Uterus (tissue), 3 donors: ENCODE measurements at regions not wholly inside any gene's neighbourhood (a gene's known extent, or its start where the extent isn't known, plus 50 kb on each side); places are given as distances from the start of the nearest gene placed in this dataset.

Experiments
- DNase-seq, 2 donors: peaks; one replicate each; pipeline ENCODE4 v3.0.0-alpha.2; 2019 to 2020
- H3K27ac ChIP-seq, 2 donors: fragments of 200-600 bp; sonication (generic); 1 replicate in 1 of 2; 2 replicates in 1 of 2; pipeline ENCODE4 v1.5.1; 2016 to 2018
- H3K27me3 ChIP-seq, 2 donors: fragments of 200-600 bp; sonication (generic); one replicate each; pipeline ENCODE4 v1.5.1; 2018 to 2019; ENCODE audit warnings: control low read depth in 1 of 2
- H3K36me3 ChIP-seq, 2 donors: fragments of 200-600 bp; sonication (generic); one replicate each; pipeline ENCODE4 v1.5.1; 2019; ENCODE audit warnings: control low read depth in 1 of 2
- H3K4me1 ChIP-seq, 2 donors: fragments of 200-600 bp; sonication (generic); one replicate each; pipeline ENCODE4 v1.5.1; 2018 to 2019; ENCODE audit warnings: control low read depth in 1 of 2
- H3K4me3 ChIP-seq, 2 donors: fragments of 200-600 bp; sonication (generic); 1 replicate in 1 of 2; 2 replicates in 1 of 2; pipeline ENCODE4 v1.5.1; 2018 to 2019; ENCODE audit warnings: mild to moderate bottlenecking in 1 of 2
- H3K9me3 ChIP-seq, 2 donors: fragments of 200-600 bp; sonication (generic); one replicate each; pipeline ENCODE4 v1.5.1; 2019; ENCODE audit warnings: control low read depth in 1 of 2
- CTCF ChIP-seq, 4 experiments: fragments of 200-600 bp in 2 of 4; fragments of 450-650 bp in 2 of 4; sonication (generic) in 2 of 4; IDR thresholded peaks; one replicate each; pipeline ENCODE4 v1.5.1; 2016 to 2019; ENCODE audit warnings: antibody characterized with exemption in 4 of 4, mild to moderate bottlenecking in 2 of 4, moderate library complexity in 1 of 4
- POLR2A ChIP-seq, 2 donors: fragments of 450-650 bp; IDR thresholded peaks; one replicate each; pipeline ENCODE4 v1.6.1; 2016; ENCODE audit warnings: antibody characterized with exemption in 2 of 2, mild to moderate bottlenecking in 1 of 2, moderate library complexity in 1 of 2
- intact Hi-C: fragments of 100-400 bp; cut with DNase I; formaldehyde crosslinking; loops from one replicate; pipeline ENCODE4 v1.15.1; 2023; ENCODE audit warnings: low total_unique reads
- donor health status: DM: yes; HTN: yes; CAD: no.

DNA sequence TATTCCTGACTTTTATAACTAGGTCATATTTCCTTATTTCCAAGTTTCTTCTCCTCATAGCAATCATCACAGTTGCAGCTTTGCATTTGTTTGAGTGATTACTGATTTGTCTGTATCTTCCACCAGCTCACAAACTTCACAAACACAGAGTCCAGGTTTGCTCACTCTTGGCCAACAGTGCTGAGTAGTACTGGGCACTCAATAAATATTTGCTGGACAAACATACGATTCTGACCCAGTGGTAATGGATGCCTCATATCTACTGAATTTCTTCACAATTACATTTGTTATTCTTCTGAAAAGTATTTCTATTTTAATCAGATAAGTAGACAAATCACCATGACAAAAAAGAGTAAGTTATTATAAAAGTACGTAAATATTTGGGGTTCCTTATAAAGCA, 516.3 kb downstream of the TDRD15 start:
- H3K4me1 ChIP-seq = no peaks in the 10 kb centered on the region
- no peak overlapping the region for H3K4me3 ChIP-seq
- H3K27ac ChIP-seq = no peak overlapping the region
- no peaks in the 10 kb centered on the region for H3K27me3 ChIP-seq
- H3K9me3 ChIP-seq = no peaks in the 10 kb centered on the region
- no peak for DNase-seq
- TF ChIP-seq CTCF (IDR thresholded peaks at IDR 0.05) (no peak), POLR2A (IDR thresholded peaks at IDR 0.05) (no peak)
- H3K36me3 ChIP-seq = no peaks in the 10 kb centered on the region
- intact Hi-C loops = no loop called here

GRCh38 chr2:21642647-21643046, 518.9 kb downstream of the TDRD15 start:
- H3K36me3 ChIP-seq = no peaks in the 10 kb centered on the region
- DNase-seq = no peak
- TF ChIP-seq CTCF (IDR thresholded peaks at IDR 0.05) (no peak), POLR2A (IDR thresholded peaks at IDR 0.05) (no peak)
- no peak overlapping the region for H3K27ac ChIP-seq
- H3K9me3 ChIP-seq = no peaks in the 10 kb centered on the region
- H3K27me3 ChIP-seq = no peaks in the 10 kb centered on the region
- intact Hi-C loops = no loop called here
- no peaks in the 10 kb centered on the region for H3K4me1 ChIP-seq
- no peak overlapping the region for H3K4me3 ChIP-seq

DNA sequence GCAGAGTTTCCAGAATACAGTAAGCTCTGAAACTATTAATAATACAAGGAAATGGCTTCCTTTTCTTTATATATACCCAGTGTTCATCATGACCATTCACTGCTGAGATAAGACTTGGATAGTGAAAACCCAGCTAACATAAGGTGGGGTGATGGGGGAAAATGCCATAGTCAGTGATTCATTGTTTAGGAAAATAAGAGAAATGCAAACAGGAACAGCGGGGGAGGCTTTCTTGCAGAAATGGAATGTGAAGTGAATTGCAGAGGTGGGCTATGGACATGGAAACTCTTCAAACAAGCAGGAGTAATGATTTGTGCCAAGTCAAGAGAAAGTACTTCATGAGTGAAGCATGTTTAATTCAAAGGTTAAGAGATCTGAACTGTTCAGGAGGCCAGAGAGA, 519.4 kb downstream of the TDRD15 start:
- Histone ChIP-seq H3K9me3 (no peaks in the 10 kb centered on the region), H3K27ac (no peak overlapping the region), H3K36me3 (no peaks in the 10 kb centered on the region), H3K4me3 (no peak overlapping the region), H3K27me3 (no peaks in the 10 kb centered on the region), H3K4me1 (no peaks in the 10 kb centered on the region)
- intact Hi-C loops = no loop called here
- DNase-seq = no peak
- TF ChIP-seq POLR2A (IDR thresholded peaks at IDR 0.05) = no peak

GRCh38 chr2:21644266-21644665, 520.5 kb downstream of the TDRD15 start:
- TF ChIP-seq CTCF (IDR thresholded peaks at IDR 0.05) = no peak
- Histone ChIP-seq H3K27ac (no peak overlapping the region), H3K4me1 (no peaks in the 10 kb centered on the region), H3K4me3 (no peak overlapping the region), H3K36me3 (no peaks in the 10 kb centered on the region), H3K27me3 (no peaks in the 10 kb centered on the region), H3K9me3 (no peaks in the 10 kb centered on the region)
- intact Hi-C loops = no loop called here
- no peak for DNase-seq

GRCh38 chr2:21646345-21646744, 522.6 kb downstream of the TDRD15 start:
- H3K27me3 ChIP-seq = no peaks in the 10 kb centered on the region
- no peak for DNase-seq
- intact Hi-C loops = no loop called here
- H3K4me1 ChIP-seq = no peaks in the 10 kb centered on the region
- no peak for TF ChIP-seq POLR2A (IDR thresholded peaks at IDR 0.05)
- no peak for TF ChIP-seq CTCF (IDR thresholded peaks at IDR 0.05)
- no peak overlapping the region for H3K4me3 ChIP-seq
- no peaks in the 10 kb centered on the region for H3K36me3 ChIP-seq
- H3K27ac ChIP-seq = no peak overlapping the region
- H3K9me3 ChIP-seq = no peaks in the 10 kb centered on the region

- TF ChIP-seq POLR2A (IDR thresholded peaks at IDR 0.05) = no peak
- TF ChIP-seq CTCF (IDR thresholded peaks at IDR 0.05) = no peak
- no peak overlapping the region for H3K4me3 ChIP-seq
- DNase-seq = no peak
- H3K27ac ChIP-seq = no peak overlapping the region
- intact Hi-C loops = no loop called here
- no peaks in the 10 kb centered on the region for H3K27me3 ChIP-seq
- no peaks in the 10 kb centered on the region for H3K9me3 ChIP-seq
- no peaks in the 10 kb centered on the region for H3K4me1 ChIP-seq
- H3K36me3 ChIP-seq = no peaks in the 10 kb centered on the region
These were observed 526.8 kb downstream of the TDRD15 start for GRCh38 chr2:21650569-21650968.
